ENCODE measurements at regions not wholly inside any gene's neighbourhood (a gene's known extent, or its start where the extent isn't known, plus 50 kb on each side); places are given as distances from the start of the nearest gene placed in this dataset.

- ATAC-seq (no peak), DNase-seq (no peak)
- H3K4me1 Mint-ChIP-seq: peaks cover 0 to 2% (median 0%) of the 10 kb centered on the region in 4 donors
- no peak overlapping the region for H3K4me3 Mint-ChIP-seq
- H3K36me3 Mint-ChIP-seq: peaks cover 0 to 4% (median 0%) of the 10 kb centered on the region in 3 donors
- POLR2A ChIA-PET: no interaction called here
- H3K27ac Mint-ChIP-seq: no peak overlapping the region
- H3K9me3 Mint-ChIP-seq: peaks cover 0 to 7% (median 3%) of the 10 kb centered on the region in 9 donors
- no peaks in the 10 kb centered on the region for H3K27me3 Mint-ChIP-seq
These were observed 406.9 kb upstream of the NMUR2 start for GRCh38 chr5:152811988-152812387.

GRCh38 chr5:152813526-152813925 lies 408.4 kb upstream of the NMUR2 start:
- POLR2A ChIA-PET: no interaction called here
- no peak for ATAC-seq
- Mint-ChIP-seq H3K4me1 (no peaks in the 10 kb centered on the region), H3K27ac (no peak overlapping the region), H3K36me3 (peaks cover 0 to 4% (median 0%) of the 10 kb centered on the region in 3 donors), H3K9me3 (peaks cover 0 to 6% (median 3%) of the 10 kb centered on the region in 9 donors), H3K27me3 (no peaks in the 10 kb centered on the region), H3K4me3 (no peak overlapping the region)
- no peak for DNase-seq

GRCh38 chr5:152819891-152820290 lies 414.8 kb upstream of the NMUR2 start:
- ATAC-seq: no peak
- Mint-ChIP-seq H3K27ac (no peak overlapping the region), H3K27me3 (no peaks in the 10 kb centered on the region), H3K4me3 (no peak overlapping the region), H3K36me3 (no peaks in the 10 kb centered on the region), H3K9me3 (peaks cover 0 to 10% (median 5%) of the 10 kb centered on the region in 9 donors), H3K4me1 (no peaks in the 10 kb centered on the region)
- POLR2A ChIA-PET: no interaction called here
- DNase-seq: no peak

GRCh38 chr5:152824316-152824715 lies 419.2 kb upstream of the NMUR2 start:
- Mint-ChIP-seq H3K9me3 (peaks cover 2 to 27% (median 7%) of the 10 kb centered on the region in 9 donors), H3K36me3 (no peaks in the 10 kb centered on the region), H3K27ac (no peak overlapping the region), H3K27me3 (no peaks in the 10 kb centered on the region), H3K4me3 (no peak overlapping the region), H3K4me1 (no peaks in the 10 kb centered on the region)
- POLR2A ChIA-PET: no interaction called here
- no peak for DNase-seq
- ATAC-seq: no peak

- H3K36me3 Mint-ChIP-seq: no peaks in the 10 kb centered on the region
- no peak overlapping the region for H3K4me3 Mint-ChIP-seq
- ATAC-seq (no peak), DNase-seq (no peak)
- peaks cover 0 to 5% (median 0%) of the 10 kb centered on the region in 9 donors for H3K9me3 Mint-ChIP-seq
- H3K27me3 Mint-ChIP-seq: no peaks in the 10 kb centered on the region
- H3K4me1 Mint-ChIP-seq: no peaks in the 10 kb centered on the region
- POLR2A ChIA-PET: no interaction called here
- H3K27ac Mint-ChIP-seq: no peak overlapping the region
These were observed 433.2 kb upstream of the NMUR2 start for GRCh38 chr5:152838241-152838786.

- POLR2A ChIA-PET: no interaction called here
- no peaks in the 10 kb centered on the region for H3K4me1 Mint-ChIP-seq
- H3K36me3 Mint-ChIP-seq: no peaks in the 10 kb centered on the region
- DNase-seq: no peak
- ATAC-seq: no peak
- H3K9me3 Mint-ChIP-seq: peaks cover 0 to 13% (median 0%) of the 10 kb centered on the region in 9 donors
- H3K4me3 Mint-ChIP-seq: no peak overlapping the region
- no peaks in the 10 kb centered on the region for H3K27me3 Mint-ChIP-seq
- H3K27ac Mint-ChIP-seq: no peak overlapping the region
These were observed 439.6 kb upstream of the NMUR2 start for GRCh38 chr5:152844713-152845112.

GRCh38 chr5:152853361-152853760 lies 448.3 kb upstream of the NMUR2 start:
- H3K36me3 Mint-ChIP-seq: no peaks in the 10 kb centered on the region
- POLR2A ChIA-PET: no interaction called here
- H3K9me3 Mint-ChIP-seq: peaks cover 0 to 10% (median 2%) of the 10 kb centered on the region in 9 donors
- no peak for ATAC-seq
- no peak overlapping the region for H3K4me3 Mint-ChIP-seq
- H3K4me1 Mint-ChIP-seq: no peaks in the 10 kb centered on the region
- no peak for DNase-seq
- no peaks in the 10 kb centered on the region for H3K27me3 Mint-ChIP-seq
- H3K27ac Mint-ChIP-seq: no peak overlapping the region

- DNase-seq (no peak), ATAC-seq (no peak)
- Mint-ChIP-seq H3K4me3 (no peak overlapping the region), H3K9me3 (peaks cover 0 to 10% (median 2%) of the 10 kb centered on the region in 9 donors), H3K36me3 (no peaks in the 10 kb centered on the region), H3K27ac (no peak overlapping the region), H3K4me1 (no peaks in the 10 kb centered on the region), H3K27me3 (no peaks in the 10 kb centered on the region)
- POLR2A ChIA-PET: no interaction called here
These were observed 450.4 kb upstream of the NMUR2 start for GRCh38 chr5:152855441-152855840.

- H3K36me3 Mint-ChIP-seq: no peaks in the 10 kb centered on the region
- no peaks in the 10 kb centered on the region for H3K27me3 Mint-ChIP-seq
- POLR2A ChIA-PET: no interaction called here
- H3K4me3 Mint-ChIP-seq: no peak overlapping the region
- DNase-seq (no peak), ATAC-seq (no peak)
- peaks cover 0 to 14% (median 2%) of the 10 kb centered on the region in 9 donors for H3K9me3 Mint-ChIP-seq
- no peaks in the 10 kb centered on the region for H3K4me1 Mint-ChIP-seq
- H3K27ac Mint-ChIP-seq: no peak overlapping the region
These were observed 456.2 kb upstream of the NMUR2 start for GRCh38 chr5:152861231-152861630.

GRCh38 chr5:152864447-152864846 lies 459.4 kb upstream of the NMUR2 start:
- no peaks in the 10 kb centered on the region for H3K4me1 Mint-ChIP-seq
- no peak overlapping the region for H3K27ac Mint-ChIP-seq
- DNase-seq: no peak
- no peak overlapping the region for H3K4me3 Mint-ChIP-seq
- ATAC-seq: no peak
- POLR2A ChIA-PET: no interaction called here
- no peaks in the 10 kb centered on the region for H3K36me3 Mint-ChIP-seq
- no peaks in the 10 kb centered on the region for H3K27me3 Mint-ChIP-seq
- peaks cover 0 to 8% (median 2%) of the 10 kb centered on the region in 9 donors for H3K9me3 Mint-ChIP-seq

- POLR2A ChIA-PET: no interaction called here
- H3K36me3 Mint-ChIP-seq: no peaks in the 10 kb centered on the region
- H3K9me3 Mint-ChIP-seq: peaks cover 0 to 8% (median 0%) of the 10 kb centered on the region in 9 donors
- no peak overlapping the region for H3K27ac Mint-ChIP-seq
- H3K27me3 Mint-ChIP-seq: no peaks in the 10 kb centered on the region
- DNase-seq: no peak
- no peak overlapping the region for H3K4me3 Mint-ChIP-seq
- no peak for ATAC-seq
- no peaks in the 10 kb centered on the region for H3K4me1 Mint-ChIP-seq
These were observed 459.9 kb upstream of the NMUR2 start for GRCh38 chr5:152864991-152865390.

GRCh38 chr5:152869971-152870370 lies 464.9 kb upstream of the NMUR2 start:
- no peaks in the 10 kb centered on the region for H3K4me1 Mint-ChIP-seq
- H3K4me3 Mint-ChIP-seq: no peak overlapping the region
- POLR2A ChIA-PET: no interaction called here
- no peaks in the 10 kb centered on the region for H3K36me3 Mint-ChIP-seq
- ATAC-seq: no peak
- no peak for DNase-seq
- H3K27me3 Mint-ChIP-seq: no peaks in the 10 kb centered on the region
- peaks cover 0 to 21% (median 2%) of the 10 kb centered on the region in 9 donors for H3K9me3 Mint-ChIP-seq
- no peak overlapping the region for H3K27ac Mint-ChIP-seq

GRCh38 chr5:152882621-152883020 lies 477.5 kb upstream of the NMUR2 start:
- no peaks in the 10 kb centered on the region for H3K4me1 Mint-ChIP-seq
- POLR2A ChIA-PET: no interaction called here
- no peak for DNase-seq

GRCh38 chr5:152883066-152883775 lies 478.1 kb upstream of the NMUR2 start:
- H3K27me3 Mint-ChIP-seq: no peaks in the 10 kb centered on the region
- no peak overlapping the region for H3K27ac Mint-ChIP-seq
- no peaks in the 10 kb centered on the region for H3K36me3 Mint-ChIP-seq
- ATAC-seq: no peak
- no peak overlapping the region for H3K4me3 Mint-ChIP-seq
- peaks cover 0 to 22% (median 5%) of the 10 kb centered on the region in 9 donors for H3K9me3 Mint-ChIP-seq
- H3K4me1 Mint-ChIP-seq: no peaks in the 10 kb centered on the region
- DNase-seq: no peak
- POLR2A ChIA-PET: no interaction called here

More at GRCh38 chr5:152882621-152883020, 477.5 kb upstream of the NMUR2 start:
- Mint-ChIP-seq H3K27ac (no peak overlapping the region), H3K9me3 (peaks cover 0 to 22% (median 5%) of the 10 kb centered on the region in 9 donors), H3K4me3 (no peak overlapping the region), H3K27me3 (no peaks in the 10 kb centered on the region), H3K36me3 (no peaks in the 10 kb centered on the region)
- no peak for ATAC-seq

Measured in naive thymus-derived CD8-positive, alpha-beta T cell (primary cell).